Right lobe of liver (tissue), 6 donors: ENCODE measurements at regions not wholly inside any gene's neighbourhood (a gene's known extent, or its start where the extent isn't known, plus 50 kb on each side); places are given as distances from the start of the nearest gene placed in this dataset.

Experiments
- ATAC-seq, 4 donors: fragments of 200-7000 bp; cut with Tn5 transposase; one replicate each; pipeline ENCODE4 v1.9.1; 2020; ENCODE audit warnings: mild to moderate bottlenecking in 4 of 4, moderate library complexity in 4 of 4
- DNase-seq, 3 donors: peaks; one replicate each; pipeline ENCODE4 v3.0.0-alpha.2; 2020
- H3K27ac ChIP-seq, 3 donors: fragments of 200-600 bp; one replicate each; pipeline ENCODE4 v1.8.0; 2022
- H3K27me3 ChIP-seq, 2 donors: fragments of 200-600 bp; one replicate each; pipeline ENCODE4 v1.8.0; 2022
- H3K36me3 ChIP-seq, 4 donors: fragments of 200-600 bp; sonication (generic) in 1 of 4; one replicate each; pipeline versions ENCODE4 v1.5.1 to v1.8.0; 2017 to 2022; ENCODE audit warnings: control low read depth in 1 of 4
- H3K4me1 ChIP-seq, 4 donors: fragments of 200-600 bp; sonication (generic) in 1 of 4; one replicate each; pipeline versions ENCODE4 v1.5.1 to v1.8.0; 2017 to 2022; ENCODE audit warnings: control low read depth in 1 of 4
- H3K4me3 ChIP-seq, 3 donors: fragments of 200-600 bp; one replicate each; pipeline ENCODE4 v1.8.0; 2022
- H3K9me3 ChIP-seq, 4 donors: fragments of 200-600 bp; sonication (generic) in 1 of 4; one replicate each; pipeline versions ENCODE4 v1.5.1 to v1.8.0; 2017 to 2022; ENCODE audit warnings: control low read depth in 1 of 4
- POLR2A ChIP-seq: fragments of 450-650 bp; IDR thresholded peaks from one replicate; pipeline ENCODE4 v1.6.1; 2017; ENCODE audit warnings: antibody characterized with exemption, mild to moderate bottlenecking
- WGBS: methylation state at CpG from one replicate; pipeline ENCODE4 v1.1.6; 2018; ENCODE audit warnings: low coverage, low lambda C conversion rate; ENCODE audit not compliant: insufficient coverage; ENCODE audit errors: missing lambda C conversion rate; 5-methylcytosine and 5-hydroxymethylcytosine counted together
- intact Hi-C, 2 donors: fragments of 100-400 bp; cut with DNase I; formaldehyde crosslinking; loops; one replicate each; pipeline versions ENCODE4 v1.11.2 to v1.14.1; 2022
- TF ChIP-seq, protein P1 (sequence below), 4 donors: fragments of 200-600 bp in 3 of 4; fragments of 450-650 bp in 1 of 4; IDR thresholded peaks; one replicate each; pipeline versions ENCODE4 v1.5.1 to v1.8.0; 2016 to 2022; ENCODE audit warnings: antibody characterized with exemption in 4 of 4, mild to moderate bottlenecking in 2 of 4
- donor health status: DM: no; HTN: yes; CAD: no.
- donor health status: DM: no; HTN: no; CAD: no.
- donor health status: DM: no; HTN: no; CAD: no.
- donor health status: DM: no; HTN: yes; CAD: no.
- donor health status: DM: no; HTN: yes; CAD: no.

DNA sequence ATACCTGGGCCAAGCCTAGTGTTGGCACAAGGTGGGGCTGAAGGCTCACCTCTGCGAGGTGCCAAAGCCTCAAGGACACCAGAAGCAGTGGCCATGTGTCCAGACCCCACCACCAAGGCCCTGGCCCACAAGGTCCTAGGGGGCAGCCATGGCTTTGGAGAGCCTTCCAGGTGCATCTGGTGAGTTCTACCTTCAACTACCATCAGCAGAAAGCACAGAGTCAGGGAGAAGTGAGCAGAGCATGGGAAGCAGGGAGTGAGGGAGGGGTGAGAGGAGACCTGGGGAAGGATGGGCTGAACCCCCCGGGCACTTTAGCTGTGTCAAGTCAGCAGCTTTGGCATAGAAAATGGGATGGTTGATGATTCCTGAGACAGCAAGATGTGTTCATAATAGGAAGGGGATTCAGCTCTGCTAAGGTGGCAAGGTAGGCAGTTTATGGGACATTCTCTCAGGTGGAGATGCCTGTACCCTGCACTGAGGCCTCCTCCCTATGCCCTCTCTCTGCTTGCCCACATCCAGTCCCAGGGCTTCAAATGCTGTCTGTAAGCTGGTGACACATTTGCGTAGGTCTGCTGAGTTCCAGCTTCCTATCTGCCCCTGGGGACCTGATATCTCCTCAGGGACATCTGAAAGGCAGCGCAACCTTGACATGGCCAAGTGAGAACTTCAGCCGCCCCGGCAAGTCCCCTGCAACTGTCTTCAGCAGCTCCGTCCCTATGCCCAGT, 83.4 kb upstream of the RGPD5 start:
- no peak overlapping the region for H3K27ac ChIP-seq
- intact Hi-C loops = loop anchor here in 1 of 2 donors (10.0 kb wide), 1 partner anchor 106 kb away; no protein-coding TSS in a partner anchor
- H3K4me1 ChIP-seq = no peaks in the 10 kb centered on the region
- H3K27me3 ChIP-seq = no peaks in the 10 kb centered on the region
- TF ChIP-seq, protein P1, sequence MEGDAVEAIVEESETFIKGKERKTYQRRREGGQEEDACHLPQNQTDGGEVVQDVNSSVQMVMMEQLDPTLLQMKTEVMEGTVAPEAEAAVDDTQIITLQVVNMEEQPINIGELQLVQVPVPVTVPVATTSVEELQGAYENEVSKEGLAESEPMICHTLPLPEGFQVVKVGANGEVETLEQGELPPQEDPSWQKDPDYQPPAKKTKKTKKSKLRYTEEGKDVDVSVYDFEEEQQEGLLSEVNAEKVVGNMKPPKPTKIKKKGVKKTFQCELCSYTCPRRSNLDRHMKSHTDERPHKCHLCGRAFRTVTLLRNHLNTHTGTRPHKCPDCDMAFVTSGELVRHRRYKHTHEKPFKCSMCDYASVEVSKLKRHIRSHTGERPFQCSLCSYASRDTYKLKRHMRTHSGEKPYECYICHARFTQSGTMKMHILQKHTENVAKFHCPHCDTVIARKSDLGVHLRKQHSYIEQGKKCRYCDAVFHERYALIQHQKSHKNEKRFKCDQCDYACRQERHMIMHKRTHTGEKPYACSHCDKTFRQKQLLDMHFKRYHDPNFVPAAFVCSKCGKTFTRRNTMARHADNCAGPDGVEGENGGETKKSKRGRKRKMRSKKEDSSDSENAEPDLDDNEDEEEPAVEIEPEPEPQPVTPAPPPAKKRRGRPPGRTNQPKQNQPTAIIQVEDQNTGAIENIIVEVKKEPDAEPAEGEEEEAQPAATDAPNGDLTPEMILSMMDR (IDR thresholded peaks at IDR 0.05) = no peak
- TF ChIP-seq POLR2A = no peak
- 79% methylated on average over 5 of the region's 7 CpGs for WGBS
- no peak for DNase-seq
- no peak for ATAC-seq
- H3K9me3 ChIP-seq = no peaks in the 10 kb centered on the region
- no peak overlapping the region for H3K4me3 ChIP-seq
- no peaks in the 10 kb centered on the region for H3K36me3 ChIP-seq

DNA sequence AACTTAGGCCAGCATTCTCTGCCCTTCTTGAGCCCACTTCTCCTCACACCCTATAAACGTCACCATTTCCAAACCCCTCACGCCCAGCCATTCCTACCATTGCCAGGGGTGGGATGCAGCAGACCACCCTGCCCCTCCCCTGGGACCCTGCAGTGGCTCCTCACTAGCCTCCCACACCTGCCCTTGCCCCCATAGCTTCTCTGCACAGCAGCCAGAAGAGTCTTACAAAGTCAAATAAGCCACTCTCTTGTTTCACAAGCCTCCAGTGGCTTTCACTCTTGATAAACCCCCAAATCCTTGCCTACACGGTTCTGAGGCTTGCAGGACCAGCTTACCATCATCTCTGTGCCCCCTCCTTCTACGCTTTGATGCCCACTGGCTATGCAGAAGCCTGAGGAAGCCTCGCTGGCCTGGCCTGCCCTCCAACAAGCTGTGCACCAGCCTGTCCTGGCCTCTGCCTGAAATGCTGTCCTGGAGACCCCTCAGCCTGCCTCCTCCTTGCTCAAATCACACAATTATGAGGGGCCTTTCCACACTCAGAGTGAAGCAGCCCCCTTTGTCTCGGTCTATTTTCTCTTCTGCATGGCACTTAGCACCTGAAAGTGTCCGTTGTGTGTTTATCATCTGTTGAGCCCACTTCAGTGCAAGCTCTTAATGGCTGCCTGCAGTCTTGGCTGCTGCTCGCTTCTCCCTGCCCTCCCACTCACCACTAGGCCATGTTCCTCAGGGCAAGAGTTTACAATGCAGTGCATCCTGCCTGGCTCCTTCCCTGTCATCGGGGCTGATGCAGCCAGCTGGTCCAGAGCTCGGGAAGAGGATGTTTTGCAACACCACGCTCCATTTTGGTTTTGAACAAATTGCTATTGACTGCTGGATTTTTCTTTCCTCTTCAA, 82.6 kb upstream of the RGPD5 start:
- no peak overlapping the region for H3K4me3 ChIP-seq
- H3K27me3 ChIP-seq = no peaks in the 10 kb centered on the region
- no peaks in the 10 kb centered on the region for H3K9me3 ChIP-seq
- TF ChIP-seq POLR2A = no peak
- TF ChIP-seq, protein P1 (IDR thresholded peaks at IDR 0.05) = no peak
- ATAC-seq (peak; percentile 14 to 54 (median 42)), DNase-seq (no peak)
- intact Hi-C loops = loop anchor here in 1 of 2 donors (10.0 kb wide), 1 partner anchor 107 kb away; no protein-coding TSS in a partner anchor
- WGBS = 54% methylated on average over 8 of the region's 11 CpGs
- H3K27ac ChIP-seq = no peak overlapping the region
- H3K36me3 ChIP-seq = no peaks in the 10 kb centered on the region
- H3K4me1 ChIP-seq = no peaks in the 10 kb centered on the region

GRCh38 chr2:109712123-109712449, 82.0 kb upstream of the RGPD5 start:
- H3K4me1 ChIP-seq = no peaks in the 10 kb centered on the region
- H3K9me3 ChIP-seq = no peaks in the 10 kb centered on the region
- DNase-seq = peak in 1 of 3 donors; percentile 16
- TF ChIP-seq POLR2A = no peak
- TF ChIP-seq, protein P1 (IDR thresholded peaks at IDR 0.05) = no peak
- H3K27me3 ChIP-seq = no peaks in the 10 kb centered on the region
- intact Hi-C loops = loop anchor here in 1 of 2 donors (10.0 kb wide), 1 partner anchor 107 kb away; no protein-coding TSS in a partner anchor
- no peaks in the 10 kb centered on the region for H3K36me3 ChIP-seq
- no CpG with 5 or more reads among the region's 2 CpGs for WGBS
- H3K4me3 ChIP-seq = no peak overlapping the region
- H3K27ac ChIP-seq = no peak overlapping the region
- ATAC-seq = no peak

GRCh38 chr2:109712746-109713145, 81.4 kb upstream of the RGPD5 start:
- TF ChIP-seq POLR2A = no peak
- TF ChIP-seq, protein P1 (IDR thresholded peaks at IDR 0.05) = no peak
- H3K36me3 ChIP-seq = no peaks in the 10 kb centered on the region
- no peak overlapping the region for H3K4me3 ChIP-seq
- no peaks in the 10 kb centered on the region for H3K27me3 ChIP-seq
- ATAC-seq (no peak), DNase-seq (no peak)
- H3K27ac ChIP-seq = no peak overlapping the region
- 95% methylated on average over 4 of the region's 5 CpGs for WGBS
- H3K4me1 ChIP-seq = no peaks in the 10 kb centered on the region
- intact Hi-C loops = loop anchor here in 1 of 2 donors (10.0 kb wide), 1 partner anchor 108 kb away; no protein-coding TSS in a partner anchor
- no peaks in the 10 kb centered on the region for H3K9me3 ChIP-seq
